GM12875 (cell line): ENCODE measurements at regions not wholly inside any gene's neighbourhood (a gene's known extent, or its start where the extent isn't known, plus 50 kb on each side); places are given as distances from the start of the nearest gene placed in this dataset.
"Not testable (repeated sequence)": the region's sequence is repeated elsewhere in the genome, so short reads cannot be mapped to it uniquely, and the experiment has no call there.

Experiments used
- H3K4me3 ChIP-seq: one replicate; pipeline ENCODE4 v1.5.1; 2011; ENCODE audit warnings: low read depth, low read length, control low read depth
- CTCF ChIP-seq: IDR thresholded peaks from 2 replicates; pipeline ENCODE4 v1.5.1; 2011; ENCODE audit warnings: low read depth, mild to moderate bottlenecking, control low read depth, inconsistent platforms, low read length, moderate library complexity, borderline replicate concordance; ENCODE audit not compliant: insufficient read depth

GRCh38 chr3:26004172-26004571 lies 214.3 kb downstream of the OXSM start:
- no peak for TF ChIP-seq CTCF
- no peak overlapping the region for H3K4me3 ChIP-seq

- TF ChIP-seq CTCF, result no peak
- no peak overlapping the region for H3K4me3 ChIP-seq
Observed at GRCh38 chr3:26011276-26011675, 221.4 kb downstream of the OXSM start.

- H3K4me3 ChIP-seq, result no peak overlapping the region
- TF ChIP-seq CTCF, result no peak
Observed at GRCh38 chr3:26012241-26012745, 222.4 kb downstream of the OXSM start.

- no peak overlapping the region for H3K4me3 ChIP-seq
- TF ChIP-seq CTCF, result 0 out of 2 replicates have a peak, but pooled peaks have one; percentile 22
Observed at GRCh38 chr3:26015752-26016151, 225.9 kb downstream of the OXSM start.

GRCh38 chr3:26018889-26019288 lies 229.0 kb downstream of the OXSM start:
- no peak overlapping the region for H3K4me3 ChIP-seq
- TF ChIP-seq CTCF, result no peak

- H3K4me3 ChIP-seq, result not testable (repeated sequence)
Observed at GRCh38 chr3:26024206-26024605, 234.3 kb downstream of the OXSM start.

GRCh38 chr3:26029321-26029720 lies 239.4 kb downstream of the OXSM start:
- TF ChIP-seq CTCF, result no peak
- no peak overlapping the region for H3K4me3 ChIP-seq

GRCh38 chr3:26042126-26042525 lies 252.2 kb downstream of the OXSM start:
- H3K4me3 ChIP-seq, result not testable (repeated sequence)
